ENCODE measurements at regions not wholly inside any gene's neighbourhood (a gene's known extent, or its start where the extent isn't known, plus 50 kb on each side); places are given as distances from the start of the nearest gene placed in this dataset.

DNA sequence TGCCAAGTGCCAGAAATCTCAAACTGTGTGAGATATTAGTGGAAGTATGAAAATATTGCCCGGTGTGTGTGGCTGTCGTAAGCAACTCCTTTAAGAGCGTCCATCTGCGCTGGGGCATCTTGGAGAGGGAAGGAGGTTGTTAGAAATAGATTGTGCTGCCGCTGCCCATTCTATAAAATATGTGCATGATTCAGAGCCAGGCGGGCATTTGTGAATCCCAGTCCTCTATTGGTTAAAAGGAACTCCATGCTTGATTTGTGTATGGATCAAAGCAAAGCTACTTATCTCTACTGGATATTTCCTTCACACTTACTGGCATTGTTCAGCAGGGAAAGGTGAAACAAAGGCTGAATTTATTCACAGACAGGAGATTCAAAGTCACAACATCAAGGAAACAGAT, 89.6 kb upstream of the SNRK start:
- intact Hi-C loops (cut with DNase I) = no loop called here
- TF ChIP-seq, protein P1, sequence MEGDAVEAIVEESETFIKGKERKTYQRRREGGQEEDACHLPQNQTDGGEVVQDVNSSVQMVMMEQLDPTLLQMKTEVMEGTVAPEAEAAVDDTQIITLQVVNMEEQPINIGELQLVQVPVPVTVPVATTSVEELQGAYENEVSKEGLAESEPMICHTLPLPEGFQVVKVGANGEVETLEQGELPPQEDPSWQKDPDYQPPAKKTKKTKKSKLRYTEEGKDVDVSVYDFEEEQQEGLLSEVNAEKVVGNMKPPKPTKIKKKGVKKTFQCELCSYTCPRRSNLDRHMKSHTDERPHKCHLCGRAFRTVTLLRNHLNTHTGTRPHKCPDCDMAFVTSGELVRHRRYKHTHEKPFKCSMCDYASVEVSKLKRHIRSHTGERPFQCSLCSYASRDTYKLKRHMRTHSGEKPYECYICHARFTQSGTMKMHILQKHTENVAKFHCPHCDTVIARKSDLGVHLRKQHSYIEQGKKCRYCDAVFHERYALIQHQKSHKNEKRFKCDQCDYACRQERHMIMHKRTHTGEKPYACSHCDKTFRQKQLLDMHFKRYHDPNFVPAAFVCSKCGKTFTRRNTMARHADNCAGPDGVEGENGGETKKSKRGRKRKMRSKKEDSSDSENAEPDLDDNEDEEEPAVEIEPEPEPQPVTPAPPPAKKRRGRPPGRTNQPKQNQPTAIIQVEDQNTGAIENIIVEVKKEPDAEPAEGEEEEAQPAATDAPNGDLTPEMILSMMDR (IDR thresholded peaks at IDR 0.05) = no peak
- Histone ChIP-seq H3K4me3 (no peak overlapping the region), H3K36me3 (no peaks in the 10 kb centered on the region), H3K27me3 (no peaks in the 10 kb centered on the region), H3K4me1 (peaks cover 0 to 12% of the 10 kb centered on the region in 2 donors), H3K9me3 (peaks cover 0 to 4% of the 10 kb centered on the region in 2 donors), H3K27ac (no peak overlapping the region)
- DNase-seq = no peak
- no peak for ATAC-seq

DNA sequence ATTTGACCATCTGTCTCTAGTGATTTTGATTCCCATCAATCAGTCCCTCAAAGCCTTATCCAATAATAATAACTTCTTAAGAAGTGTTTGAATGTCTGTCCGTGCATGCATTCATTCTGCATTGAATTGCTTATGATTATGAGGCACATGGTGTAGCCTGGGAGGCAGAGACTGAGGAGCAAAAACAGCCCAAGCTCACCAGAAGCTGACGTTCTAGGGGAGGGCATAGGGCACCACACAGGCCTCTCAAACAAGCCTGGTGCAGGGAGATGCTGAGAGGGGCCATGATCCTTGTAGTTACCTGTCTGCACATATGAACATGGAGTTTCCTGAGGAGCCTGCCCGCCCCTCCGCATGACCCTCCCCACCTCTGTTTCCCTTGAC, 89.2 kb upstream of the POMGNT2 start:
- ATAC-seq = no peak

DNA sequence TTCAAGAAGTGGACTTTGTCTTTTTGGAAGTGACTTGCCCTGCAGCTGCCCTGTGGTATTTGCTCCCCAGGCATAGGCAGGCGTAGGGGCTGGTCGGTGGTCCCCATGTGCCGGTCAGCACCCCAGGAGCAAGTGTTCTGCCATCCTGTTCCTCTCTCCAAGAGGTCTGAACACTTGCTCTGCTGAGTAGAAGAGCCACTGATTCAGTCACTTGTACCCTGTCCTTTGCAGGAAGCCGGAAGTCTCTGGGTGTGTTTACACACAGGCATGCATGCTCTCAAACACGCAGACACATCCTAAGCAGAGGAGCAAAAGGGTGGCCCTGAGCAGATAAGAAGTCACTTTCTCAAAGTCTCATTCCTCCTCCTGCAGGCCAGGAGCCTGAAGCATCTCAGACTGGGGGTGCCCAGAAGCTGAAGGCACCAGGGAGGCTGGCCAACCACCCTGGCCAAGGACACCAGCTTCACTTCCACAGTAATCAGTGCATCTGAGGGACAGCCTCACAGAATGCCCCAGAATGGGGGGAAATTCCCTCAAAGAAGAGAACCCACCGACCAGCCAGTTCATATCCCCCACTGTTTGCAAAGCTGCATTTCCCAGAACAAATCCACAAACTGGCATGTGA, 88.7 kb upstream of the POMGNT2 start:
- intact Hi-C loops (cut with DNase I) = no loop called here
- peak overlapping the region in 1 of 2 donors; percentile 26 for H3K27ac ChIP-seq
- ATAC-seq = peak; percentile 42

More for the DNA sequence above, 89.2 kb upstream of the POMGNT2 start:
- Histone ChIP-seq H3K36me3 (no peaks in the 10 kb centered on the region), H3K9me3 (peaks cover 0 to 4% of the 10 kb centered on the region in 2 donors), H3K4me1 (peaks cover 0 to 12% of the 10 kb centered on the region in 2 donors), H3K27me3 (no peaks in the 10 kb centered on the region), H3K4me3 (no peak overlapping the region), H3K27ac (peak overlapping the region in 1 of 2 donors; percentile 26)
- intact Hi-C loops (cut with DNase I) = no loop called here
- no peak for DNase-seq
- TF ChIP-seq, protein P1 (IDR thresholded peaks at IDR 0.05) = no peak

DNA sequence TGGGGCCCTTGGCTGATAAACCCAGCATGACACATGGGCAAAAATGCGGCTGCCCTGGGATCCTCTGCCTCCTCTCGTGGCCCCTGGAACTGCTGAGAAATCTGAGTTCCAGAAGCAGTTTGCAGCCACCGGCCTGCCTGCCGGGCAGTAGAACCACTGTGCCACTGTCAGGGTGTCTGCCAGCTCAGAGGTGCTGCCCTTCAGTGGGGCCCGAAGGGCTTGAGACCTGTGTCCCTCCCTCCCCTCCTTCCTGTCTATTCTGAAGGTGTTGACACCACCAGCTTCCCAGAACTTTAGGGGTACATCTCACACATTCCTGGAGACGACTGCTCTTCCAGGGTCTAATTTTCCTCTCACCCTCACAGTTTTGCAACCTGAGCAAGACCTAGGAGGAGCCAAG, 88.2 kb upstream of the POMGNT2 start:
- ATAC-seq (no peak), DNase-seq (no peak)
- intact Hi-C loops (cut with DNase I) = no loop called here
- TF ChIP-seq, protein P1 (IDR thresholded peaks at IDR 0.05) = no peak
- Histone ChIP-seq H3K36me3 (no peaks in the 10 kb centered on the region), H3K4me1 (peaks cover 0 to 12% of the 10 kb centered on the region in 2 donors), H3K27me3 (no peaks in the 10 kb centered on the region), H3K27ac (peak overlapping the region in 1 of 2 donors; percentile 26), H3K4me3 (no peak overlapping the region), H3K9me3 (peaks cover 0 to 1% of the 10 kb centered on the region in 2 donors)

More for the DNA sequence above, 88.7 kb upstream of the POMGNT2 start:
- H3K4me3 ChIP-seq = no peak overlapping the region
- peaks cover 0 to 12% of the 10 kb centered on the region in 2 donors for H3K4me1 ChIP-seq
- H3K27me3 ChIP-seq = no peaks in the 10 kb centered on the region
- H3K36me3 ChIP-seq = no peaks in the 10 kb centered on the region
- H3K9me3 ChIP-seq = peaks cover 0 to 4% of the 10 kb centered on the region in 2 donors
- TF ChIP-seq, protein P1 (IDR thresholded peaks at IDR 0.05) = no peak
- DNase-seq = no peak

DNA sequence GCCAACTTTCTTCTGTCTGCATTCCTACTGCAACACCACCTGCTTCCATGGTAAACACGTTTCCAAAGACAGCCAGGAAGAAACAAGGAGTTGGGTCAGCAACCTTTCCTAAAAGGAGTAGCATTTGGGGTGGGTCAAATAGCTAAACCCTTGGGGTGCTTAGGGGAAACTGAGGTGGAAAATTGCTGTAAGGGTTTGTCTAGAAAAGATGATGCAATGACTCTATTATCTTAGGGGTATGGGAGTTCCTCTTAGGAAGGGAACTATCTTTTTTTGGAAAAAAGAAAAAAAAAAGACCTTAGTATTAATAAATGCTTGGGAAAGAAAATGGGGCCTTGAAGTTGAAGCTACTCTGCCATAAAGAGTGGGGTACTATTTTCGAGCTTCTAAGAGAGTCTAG, 86.1 kb upstream of the POMGNT2 start:
- no peak overlapping the region for H3K4me3 ChIP-seq
- ATAC-seq (no peak), DNase-seq (no peak)
- peaks cover 0 to 12% of the 10 kb centered on the region in 2 donors for H3K4me1 ChIP-seq
- intact Hi-C loops (cut with DNase I) = no loop called here
- no peaks in the 10 kb centered on the region for H3K36me3 ChIP-seq
- H3K27ac ChIP-seq = no peak overlapping the region
- TF ChIP-seq, protein P1 (IDR thresholded peaks at IDR 0.05) = no peak
- H3K27me3 ChIP-seq = no peaks in the 10 kb centered on the region
- H3K9me3 ChIP-seq = no peaks in the 10 kb centered on the region
